Panc1 (cell line): ENCODE measurements at regions not wholly inside any gene's neighbourhood (a gene's known extent, or its start where the extent isn't known, plus 50 kb on each side); places are given as distances from the start of the nearest gene placed in this dataset.
"Not testable (repeated sequence)": the region's sequence is repeated elsewhere in the genome, so short reads cannot be mapped to it uniquely, and the experiment has no call there.

Source experiments
- SIN3A ChIP-seq: IDR thresholded peaks from 2 replicates; pipeline ENCODE4 v1.6.1; 2012; ENCODE audit warnings: low read depth, mild to moderate bottlenecking, low read length, moderate library complexity, borderline replicate concordance; ENCODE audit not compliant: insufficient read depth
- TF ChIP-seq, protein P1 (sequence below): fragments of 450-650 bp; IDR thresholded peaks from 2 replicates; pipeline ENCODE4 v1.5.1; 2017; ENCODE audit warnings: mild to moderate bottlenecking

GRCh38 chr2:87643165-87643564 lies 104.7 kb upstream of the PLGLB2 start:
- TF ChIP-seq, protein P1, sequence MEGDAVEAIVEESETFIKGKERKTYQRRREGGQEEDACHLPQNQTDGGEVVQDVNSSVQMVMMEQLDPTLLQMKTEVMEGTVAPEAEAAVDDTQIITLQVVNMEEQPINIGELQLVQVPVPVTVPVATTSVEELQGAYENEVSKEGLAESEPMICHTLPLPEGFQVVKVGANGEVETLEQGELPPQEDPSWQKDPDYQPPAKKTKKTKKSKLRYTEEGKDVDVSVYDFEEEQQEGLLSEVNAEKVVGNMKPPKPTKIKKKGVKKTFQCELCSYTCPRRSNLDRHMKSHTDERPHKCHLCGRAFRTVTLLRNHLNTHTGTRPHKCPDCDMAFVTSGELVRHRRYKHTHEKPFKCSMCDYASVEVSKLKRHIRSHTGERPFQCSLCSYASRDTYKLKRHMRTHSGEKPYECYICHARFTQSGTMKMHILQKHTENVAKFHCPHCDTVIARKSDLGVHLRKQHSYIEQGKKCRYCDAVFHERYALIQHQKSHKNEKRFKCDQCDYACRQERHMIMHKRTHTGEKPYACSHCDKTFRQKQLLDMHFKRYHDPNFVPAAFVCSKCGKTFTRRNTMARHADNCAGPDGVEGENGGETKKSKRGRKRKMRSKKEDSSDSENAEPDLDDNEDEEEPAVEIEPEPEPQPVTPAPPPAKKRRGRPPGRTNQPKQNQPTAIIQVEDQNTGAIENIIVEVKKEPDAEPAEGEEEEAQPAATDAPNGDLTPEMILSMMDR, result not testable (repeated sequence)
- not testable (repeated sequence) for TF ChIP-seq SIN3A
